IMR-90 (cell line): ENCODE measurements at regions not wholly inside any gene's neighbourhood (a gene's known extent, or its start where the extent isn't known, plus 50 kb on each side); places are given as distances from the start of the nearest gene placed in this dataset.

Source experiments
- ATAC-seq: fragments of 200-7000 bp; cut with Tn5 transposase; 2 replicates; pipeline ENCODE4 v1.9.1; 2020; ENCODE audit warnings: low read depth, mild to moderate bottlenecking, moderate library complexity
- BruUV-seq: library from RNA; stranded (reverse); fragments of 400-500 nt; replicated peaks from 2 replicates; lab custom pipeline; 2021; lab: Mats Ljungman, UMichigan
- CTCF ChIA-PET: fragments of 300-600 bp; formaldehyde crosslinking; extraction: SDS; loops from one replicate; lab custom pipeline; 2021; ENCODE audit warnings: antibody characterized with exemption; lab: Yijun Ruan, JAX
- POLR2A ChIA-PET: fragments of 300-600 bp; sonication (Branson Sonifier 250); formaldehyde crosslinking; loops from one replicate; lab custom pipeline; 2022; ENCODE audit warnings: antibody characterized with exemption; ENCODE audit not compliant: unreplicated experiment; lab: Charles Lee
- DNase-seq: peaks from one replicate; pipeline ENCODE4 v3.0.0; 2013
- H2AFZ ChIP-seq: replicated peaks from 2 replicates; pipeline ENCODE3; 2013; ENCODE audit warnings: low read length, mild to moderate bottlenecking; ENCODE audit not compliant: poor library complexity
- H2AK5ac ChIP-seq: 2 replicates; pipeline ENCODE4 v1.6.1; 2013; ENCODE audit warnings: low read depth, low read length, inconsistent platforms
- H2AK9ac ChIP-seq: replicated peaks from 2 replicates; pipeline ENCODE3; 2013; ENCODE audit warnings: mild to moderate bottlenecking, low read depth, low read length, moderate library complexity; ENCODE audit not compliant: poor library complexity
- H2BK120ac ChIP-seq: 2 replicates; pipeline ENCODE4 v1.6.1; 2013; ENCODE audit warnings: low read depth, low read length, inconsistent platforms
- H2BK15ac ChIP-seq: 3 replicates; pipeline ENCODE4 v1.6.1; 2013; ENCODE audit warnings: low read depth, low read length, inconsistent platforms
- H2BK20ac ChIP-seq: 2 replicates; pipeline ENCODE4 v1.6.1; 2013; ENCODE audit warnings: low read depth, mild to moderate bottlenecking, inconsistent platforms, low read length, moderate library complexity
- H2BK5ac ChIP-seq: 2 replicates; pipeline ENCODE4 v1.6.1; 2013; ENCODE audit warnings: mild to moderate bottlenecking, low read depth, low read length, inconsistent platforms; ENCODE audit not compliant: poor library complexity, severe bottlenecking
- H3K14ac ChIP-seq: replicated peaks from 2 replicates; pipeline ENCODE4 v1.6.1; 2013; ENCODE audit warnings: low read depth, low read length, inconsistent platforms
- H3K18ac ChIP-seq: 2 replicates; pipeline ENCODE4 v1.6.1; 2013; ENCODE audit warnings: low read depth, low read length, control low read depth
- H3K23ac ChIP-seq: 2 replicates; pipeline ENCODE4 v1.6.1; 2013; ENCODE audit warnings: low read depth, low read length, inconsistent platforms
- H3K27ac ChIP-seq: 2 replicates; pipeline ENCODE4 v1.5.1; 2013; ENCODE audit warnings: mild to moderate bottlenecking, control low read depth, low read length; ENCODE audit not compliant: insufficient read depth
- H3K27me3 ChIP-seq: 2 replicates; pipeline ENCODE4 v1.6.1; 2013; ENCODE audit warnings: low read length; ENCODE audit not compliant: control insufficient read depth, insufficient read depth
- H3K36me3 ChIP-seq: 2 replicates; pipeline ENCODE4 v1.6.1; 2013; ENCODE audit warnings: low read length, mixed read lengths; ENCODE audit not compliant: control insufficient read depth, insufficient read depth
- H3K4ac ChIP-seq: 2 replicates; pipeline ENCODE4 v1.6.1; 2013; ENCODE audit warnings: low read depth, low read length, inconsistent platforms
- H3K4me1 ChIP-seq: 2 replicates; pipeline ENCODE4 v1.6.1; 2013; ENCODE audit warnings: low read length, mixed read lengths; ENCODE audit not compliant: control insufficient read depth, insufficient read depth
- H3K4me2 ChIP-seq: 2 replicates; pipeline ENCODE4 v1.6.1; 2013; ENCODE audit warnings: low read depth, mild to moderate bottlenecking, control low read depth, low read length, moderate library complexity
- H3K4me3 ChIP-seq: 2 replicates; pipeline ENCODE4 v1.5.1; 2013; ENCODE audit warnings: low read depth, mild to moderate bottlenecking, control low read depth, low read length, moderate library complexity; ENCODE audit not compliant: insufficient read depth
- H3K56ac ChIP-seq: 2 replicates; pipeline ENCODE4 v1.6.1; 2013; ENCODE audit warnings: low read length, inconsistent platforms; ENCODE audit not compliant: insufficient read depth; ENCODE audit errors: extremely low read depth
- H3K79me1 ChIP-seq, 2 experiments: 2 replicates each; pipeline ENCODE4 v1.6.1; 2013; ENCODE audit warnings: low read length in 2 of 2, inconsistent platforms in 1 of 2, low read depth in 1 of 2
- H3K9ac ChIP-seq: 2 replicates; pipeline ENCODE4 v1.6.1; 2013; ENCODE audit warnings: low read depth, low read length, control low read depth
- H3K9me1 ChIP-seq: 2 replicates; pipeline ENCODE4 v1.6.1; 2013; ENCODE audit warnings: low read length, inconsistent platforms; ENCODE audit not compliant: insufficient read depth
- H3K9me3 ChIP-seq: 2 replicates; pipeline ENCODE4 v1.6.1; 2013; ENCODE audit warnings: low read length; ENCODE audit not compliant: control insufficient read depth, insufficient read depth
- H4K20me1 ChIP-seq: 2 replicates; pipeline ENCODE4 v1.6.1; 2013; ENCODE audit warnings: low read length, inconsistent platforms; ENCODE audit not compliant: insufficient read depth
- H4K5ac ChIP-seq: 2 replicates; pipeline ENCODE4 v1.6.1; 2013; ENCODE audit warnings: mild to moderate bottlenecking, low read depth, low read length, control low read depth
- H4K8ac ChIP-seq, 2 experiments: 2 replicates each; pipeline ENCODE4 v1.6.1; 2013; ENCODE audit warnings: low read depth in 2 of 2, low read length in 2 of 2, control low read depth in 1 of 2, inconsistent platforms in 1 of 2
- H4K91ac ChIP-seq: 2 replicates; pipeline ENCODE4 v1.6.1; 2013; ENCODE audit warnings: low read depth, low read length, inconsistent platforms; ENCODE audit not compliant: insufficient read depth
- BHLHE40 ChIP-seq: fragments of 150-350 bp; IDR thresholded peaks from 2 replicates; pipeline ENCODE4 v1.6.1; 2016; ENCODE audit warnings: mild to moderate bottlenecking, low read depth, low read length
- CEBPB ChIP-seq: IDR thresholded peaks from 2 replicates; pipeline ENCODE4 v1.6.1; 2012; ENCODE audit warnings: low read depth, low read length, improper control_type of control experiment
- CHD1 ChIP-seq: IDR thresholded peaks from 2 replicates; pipeline ENCODE4 v1.6.1; 2012; ENCODE audit warnings: low read depth, low read length, improper control_type of control experiment
- FOS ChIP-seq: fragments of 150-350 bp; IDR thresholded peaks from 2 replicates; pipeline ENCODE4 v1.6.1; 2016; ENCODE audit warnings: low read depth, low read length
- MAFK ChIP-seq: IDR thresholded peaks from 2 replicates; pipeline ENCODE4 v1.6.1; 2012; ENCODE audit warnings: low read depth, low read length, improper control_type of control experiment
- MAZ ChIP-seq: IDR thresholded peaks from 2 replicates; pipeline ENCODE4 v1.6.1; 2012; ENCODE audit warnings: low read depth, mild to moderate bottlenecking, low read length, improper control_type of control experiment, moderate library complexity, borderline replicate concordance
- MXI1 ChIP-seq: IDR thresholded peaks from 2 replicates; pipeline ENCODE4 v1.6.1; 2012; ENCODE audit warnings: low read depth, mild to moderate bottlenecking, low read length, moderate library complexity, borderline replicate concordance
- NFE2L2 ChIP-seq: fragments of 150-350 bp; IDR thresholded peaks from 2 replicates; pipeline ENCODE4 v1.6.1; 2016; ENCODE audit warnings: low read depth, mild to moderate bottlenecking, low read length
- POLR2A ChIP-seq: IDR thresholded peaks from 2 replicates; pipeline ENCODE4 v1.6.1; 2012; ENCODE audit warnings: mild to moderate bottlenecking, low read depth, low read length
- RAD21 ChIP-seq: IDR thresholded peaks from 2 replicates; pipeline ENCODE4 v1.6.1; 2012; ENCODE audit warnings: low read length, improper control_type of control experiment
- RCOR1 ChIP-seq: IDR thresholded peaks from 2 replicates; pipeline ENCODE4 v1.6.1; 2012; ENCODE audit warnings: mild to moderate bottlenecking, low read length, improper control_type of control experiment; ENCODE audit not compliant: insufficient replicate concordance
- RFX5 ChIP-seq: IDR thresholded peaks from 2 replicates; pipeline ENCODE4 v1.8.0; 2012; ENCODE audit warnings: low read depth, mild to moderate bottlenecking, low read length, moderate library complexity
- SMC3 ChIP-seq: fragments of 150-350 bp; IDR thresholded peaks from 2 replicates; pipeline ENCODE4 v1.6.1; 2016; ENCODE audit warnings: low read depth, mild to moderate bottlenecking, antibody characterized with exemption, low read length, moderate library complexity
- USF2 ChIP-seq: fragments of 150-350 bp; IDR thresholded peaks from 2 replicates; pipeline ENCODE4 v1.6.1; 2017; ENCODE audit warnings: mild to moderate bottlenecking, antibody characterized with exemption, low read length, low read depth
- WGBS, 2 experiments: methylation state at CpG; one replicate each; pipeline versions ENCODE4 v1.1.5 to v1.1.7; 2013; ENCODE audit warnings: missing lambda C conversion rate in 2 of 2; ENCODE audit not compliant: insufficient read length in 1 of 2; ENCODE audit errors: extremely low coverage in 2 of 2; 5-methylcytosine and 5-hydroxymethylcytosine counted together
- dilution Hi-C: fragments of 300-500 bp; cut with HindIII; formaldehyde crosslinking; loops from one replicate; pipeline ENCODE4 v1.14.3; 2018; ENCODE audit warnings: low sequenced_read_pairs; ENCODE audit not compliant: unreplicated experiment
- in situ Hi-C: fragments of 300-500 bp; cut with MboI; formaldehyde crosslinking; loops from 3 replicates; pipeline ENCODE4 v1.14.3; 2019; ENCODE audit warnings: low sequenced_read_pairs, inconsistent platforms, mixed read lengths
- intact Hi-C: fragments of 100-400 bp; cut with micrococcal nuclease; formaldehyde crosslinking; loops from 2 replicates; pipeline ENCODE4 v1.10.0; 2022
- TF ChIP-seq, protein P1 (sequence below): conservative IDR thresholded peaks from 2 replicates; pipeline ENCODE4 v1.5.1; 2012; ENCODE audit warnings: mild to moderate bottlenecking, low read depth, low read length, improper control_type of control experiment
- TF ChIP-seq, protein P2 (sequence below): fragments of 150-350 bp; IDR thresholded peaks from 2 replicates; pipeline ENCODE4 v1.6.1; 2016; ENCODE audit warnings: low read depth, mild to moderate bottlenecking, low read length, moderate library complexity, borderline replicate concordance

DNA sequence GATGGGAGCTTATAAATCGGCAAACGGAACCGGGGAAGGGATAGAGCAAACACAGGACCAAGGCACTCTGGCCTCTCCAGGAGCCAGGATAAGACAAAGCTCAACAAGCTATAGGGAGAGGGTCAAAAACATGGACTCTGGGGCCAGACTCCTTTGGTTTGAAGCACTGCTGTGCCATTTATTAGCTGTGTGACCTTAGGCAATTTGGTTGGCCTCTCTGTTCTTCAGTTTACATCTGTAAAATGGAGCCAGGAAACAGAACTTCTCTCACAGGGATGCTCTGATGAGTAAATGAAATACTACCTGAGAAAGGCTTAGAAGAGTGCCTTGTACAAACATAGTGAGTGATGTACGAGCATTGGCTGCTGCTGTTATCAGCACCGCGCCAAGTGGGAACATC is 213.3 kb upstream of the PWP1 start:
- no peak overlapping the region for H3K27ac ChIP-seq
- H3K4me1 ChIP-seq: no peaks in the 10 kb centered on the region; the same call in 1 of the 2 replicates
- no peaks in the 10 kb centered on the region for H4K20me1 ChIP-seq
- ATAC-seq (no peak), DNase-seq (no peak)
- no peak overlapping the region for H3K9ac ChIP-seq
- dilution Hi-C loops: no loop called here
- H3K4me3 ChIP-seq: no peak overlapping the region
- no peaks in the 10 kb centered on the region; the same call in 1 of the 2 replicates for H3K27me3 ChIP-seq
- no peak overlapping the region for H2BK20ac ChIP-seq
- no peak overlapping the region for H4K5ac ChIP-seq
- no peak overlapping the region for H2AFZ ChIP-seq
- H4K8ac ChIP-seq: no peak overlapping the region
- BruUV-seq: no TSS peak
- no peak overlapping the region for H4K91ac ChIP-seq
- no peak overlapping the region for H2AK9ac ChIP-seq
- no peaks in the 10 kb centered on the region for H3K36me3 ChIP-seq
- no peaks in the 10 kb centered on the region for H3K9me3 ChIP-seq
- H3K23ac ChIP-seq: no peak overlapping the region
- no peak overlapping the region for H3K4ac ChIP-seq
- ChIA-PET CTCF (no interaction called here), POLR2A (no interaction called here)
- intact Hi-C loops: no loop called here
- H3K14ac ChIP-seq: no peak overlapping the region
- no peak overlapping the region for H2BK15ac ChIP-seq
- 90% methylated on average over 2 of the region's 6 CpGs; no CpG with 5 or more reads in 1 of the 2 experiments for WGBS, 2 experiments
- no peak overlapping the region for H2BK5ac ChIP-seq
- H3K56ac ChIP-seq: no peak overlapping the region
- in situ Hi-C loops: no loop called here
- H3K4me2 ChIP-seq: no peak overlapping the region
- no peak for TF ChIP-seq RAD21
- TF ChIP-seq CEBPB: no peak
- no peak for TF ChIP-seq MAZ
- TF ChIP-seq, protein P1, sequence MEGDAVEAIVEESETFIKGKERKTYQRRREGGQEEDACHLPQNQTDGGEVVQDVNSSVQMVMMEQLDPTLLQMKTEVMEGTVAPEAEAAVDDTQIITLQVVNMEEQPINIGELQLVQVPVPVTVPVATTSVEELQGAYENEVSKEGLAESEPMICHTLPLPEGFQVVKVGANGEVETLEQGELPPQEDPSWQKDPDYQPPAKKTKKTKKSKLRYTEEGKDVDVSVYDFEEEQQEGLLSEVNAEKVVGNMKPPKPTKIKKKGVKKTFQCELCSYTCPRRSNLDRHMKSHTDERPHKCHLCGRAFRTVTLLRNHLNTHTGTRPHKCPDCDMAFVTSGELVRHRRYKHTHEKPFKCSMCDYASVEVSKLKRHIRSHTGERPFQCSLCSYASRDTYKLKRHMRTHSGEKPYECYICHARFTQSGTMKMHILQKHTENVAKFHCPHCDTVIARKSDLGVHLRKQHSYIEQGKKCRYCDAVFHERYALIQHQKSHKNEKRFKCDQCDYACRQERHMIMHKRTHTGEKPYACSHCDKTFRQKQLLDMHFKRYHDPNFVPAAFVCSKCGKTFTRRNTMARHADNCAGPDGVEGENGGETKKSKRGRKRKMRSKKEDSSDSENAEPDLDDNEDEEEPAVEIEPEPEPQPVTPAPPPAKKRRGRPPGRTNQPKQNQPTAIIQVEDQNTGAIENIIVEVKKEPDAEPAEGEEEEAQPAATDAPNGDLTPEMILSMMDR: no peak
- no peak for TF ChIP-seq FOS
- TF ChIP-seq MAFK: no peak
- TF ChIP-seq RFX5: no peak
- TF ChIP-seq USF2: no peak
- TF ChIP-seq, protein P2, sequence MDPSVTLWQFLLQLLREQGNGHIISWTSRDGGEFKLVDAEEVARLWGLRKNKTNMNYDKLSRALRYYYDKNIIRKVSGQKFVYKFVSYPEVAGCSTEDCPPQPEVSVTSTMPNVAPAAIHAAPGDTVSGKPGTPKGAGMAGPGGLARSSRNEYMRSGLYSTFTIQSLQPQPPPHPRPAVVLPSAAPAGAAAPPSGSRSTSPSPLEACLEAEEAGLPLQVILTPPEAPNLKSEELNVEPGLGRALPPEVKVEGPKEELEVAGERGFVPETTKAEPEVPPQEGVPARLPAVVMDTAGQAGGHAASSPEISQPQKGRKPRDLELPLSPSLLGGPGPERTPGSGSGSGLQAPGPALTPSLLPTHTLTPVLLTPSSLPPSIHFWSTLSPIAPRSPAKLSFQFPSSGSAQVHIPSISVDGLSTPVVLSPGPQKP: no peak
- TF ChIP-seq POLR2A: no peak
- TF ChIP-seq SMC3: no peak
- TF ChIP-seq RCOR1: no peak
- no peak for TF ChIP-seq NFE2L2
- TF ChIP-seq MXI1: no peak
- TF ChIP-seq BHLHE40: no peak
- no peak for TF ChIP-seq CHD1
- no peak overlapping the region for H2BK120ac ChIP-seq
- H3K18ac ChIP-seq: no peak overlapping the region
- H2AK5ac ChIP-seq: no peak overlapping the region
- H3K9me1 ChIP-seq: no peaks in the 10 kb centered on the region
- no peaks in the 10 kb centered on the region for H3K79me1 ChIP-seq
